LNCaP clone FGC (cell line): ENCODE measurements at regions not wholly inside any gene's neighbourhood (a gene's known extent, or its start where the extent isn't known, plus 50 kb on each side); places are given as distances from the start of the nearest gene placed in this dataset.

ENCODE experiments used
- DNase-seq: peaks from one replicate; pipeline ENCODE4 v3.0.0-alpha.2; 2011; ENCODE audit warnings: low read depth
- H3K4me3 ChIP-seq: 2 replicates; pipeline ENCODE4 v1.5.1; 2011; ENCODE audit warnings: mild to moderate bottlenecking, low read depth, low read length, control low read depth
- CTCF ChIP-seq: IDR thresholded peaks from 2 replicates; pipeline ENCODE4 v1.5.1; 2012; ENCODE audit warnings: mild to moderate bottlenecking; ENCODE audit not compliant: control insufficient read depth, insufficient read depth; ENCODE audit errors: extremely low read depth

GRCh38 chr5:67375606-67376005 lies 179.0 kb upstream of the CD180 start:
- no peak overlapping the region for H3K4me3 ChIP-seq
- 0 out of 2 replicates have a peak, but pooled peaks have one; percentile 9 for TF ChIP-seq CTCF
- no peak for DNase-seq

GRCh38 chr5:67374378-67374777 lies 177.8 kb upstream of the CD180 start:
- no peak overlapping the region for H3K4me3 ChIP-seq
- DNase-seq, result no peak
- no peak for TF ChIP-seq CTCF

GRCh38 chr5:67373518-67373917 lies 176.9 kb upstream of the CD180 start:
- no peak for TF ChIP-seq CTCF
- H3K4me3 ChIP-seq, result no peak overlapping the region
- DNase-seq, result no peak

- DNase-seq, result no peak
- TF ChIP-seq CTCF, result no peak
- no peak overlapping the region for H3K4me3 ChIP-seq
Measured at GRCh38 chr5:67372887-67373286, 176.3 kb upstream of the CD180 start.

GRCh38 chr5:67371924-67372323 lies 175.3 kb upstream of the CD180 start:
- DNase-seq, result no peak
- H3K4me3 ChIP-seq, result no peak overlapping the region
- TF ChIP-seq CTCF, result no peak

GRCh38 chr5:67366691-67367395 lies 170.2 kb upstream of the CD180 start:
- H3K4me3 ChIP-seq, result no peak overlapping the region
- no peak for TF ChIP-seq CTCF
- no peak for DNase-seq

- no peak overlapping the region for H3K4me3 ChIP-seq
- TF ChIP-seq CTCF, result no peak
- no peak for DNase-seq
Measured at GRCh38 chr5:67366276-67366675, 169.7 kb upstream of the CD180 start.
